NCI-H2029 treated with DMSO at 0.1 percent for 48 hours (cell line): ENCODE measurements at regions not wholly inside any gene's neighbourhood (a gene's known extent, or its start where the extent isn't known, plus 50 kb on each side); places are given as distances from the start of the nearest gene placed in this dataset.

Experiments
- DNase-seq: peaks from one replicate; lab custom pipeline; 2025; lab: John Stamatoyannopoulos, UW

GRCh38 chr18:77985526-77986281 lies 736.1 kb downstream of the GALR1 start:
- no peak for DNase-seq

GRCh38 chr18:77990131-77990530 lies 740.5 kb downstream of the GALR1 start:
- DNase-seq: no peak

GRCh38 chr18:77990901-77991300 lies 741.3 kb downstream of the GALR1 start:
- DNase-seq: no peak

- no peak for DNase-seq
These were observed 742.4 kb downstream of the GALR1 start for GRCh38 chr18:77992057-77992456.

GRCh38 chr18:77993188-77993981 lies 743.7 kb downstream of the GALR1 start:
- DNase-seq: no peak

GRCh38 chr18:77995593-77995992 lies 745.9 kb downstream of the GALR1 start:
- no peak for DNase-seq

- no peak for DNase-seq
These were observed 747.1 kb downstream of the GALR1 start for GRCh38 chr18:77996737-77997136.

- DNase-seq: no peak
These were observed 752.2 kb downstream of the GALR1 start for GRCh38 chr18:78001811-78002210.

GRCh38 chr18:78006006-78006773 lies 756.5 kb downstream of the GALR1 start:
- DNase-seq: no peak

GRCh38 chr18:78006774-78007260 lies 757.2 kb downstream of the GALR1 start:
- DNase-seq: no peak

GRCh38 chr18:78010363-78010762 lies 760.7 kb downstream of the GALR1 start:
- DNase-seq: no peak

- no peak for DNase-seq
These were observed 768.2 kb downstream of the GALR1 start for GRCh38 chr18:78017869-78018268.

GRCh38 chr18:78021196-78021595 lies 771.5 kb downstream of the GALR1 start:
- DNase-seq: peak; percentile 1

GRCh38 chr18:78031589-78031988 lies 781.9 kb downstream of the GALR1 start:
- DNase-seq: no peak

GRCh38 chr18:78031991-78032390 lies 782.3 kb downstream of the GALR1 start:
- DNase-seq: no peak

GRCh38 chr18:78032574-78032973 lies 782.9 kb downstream of the GALR1 start:
- no peak for DNase-seq

- no peak for DNase-seq
These were observed 785.1 kb downstream of the GALR1 start for GRCh38 chr18:78034755-78035154.

- DNase-seq: no peak
These were observed 791.6 kb downstream of the GALR1 start for GRCh38 chr18:78041218-78041617.

- no peak for DNase-seq
These were observed 797.0 kb downstream of the GALR1 start for GRCh38 chr18:78046631-78047030.

- no peak for DNase-seq
These were observed 799.6 kb downstream of the GALR1 start for GRCh38 chr18:78049281-78049680.

- DNase-seq: no peak
These were observed 805.2 kb downstream of the GALR1 start for GRCh38 chr18:78054801-78055200.

- no peak for DNase-seq
These were observed 806.4 kb downstream of the GALR1 start for GRCh38 chr18:78056011-78056410.
